ENCODE measurements at regions not wholly inside any gene's neighbourhood (a gene's known extent, or its start where the extent isn't known, plus 50 kb on each side); places are given as distances from the start of the nearest gene placed in this dataset.

DNA sequence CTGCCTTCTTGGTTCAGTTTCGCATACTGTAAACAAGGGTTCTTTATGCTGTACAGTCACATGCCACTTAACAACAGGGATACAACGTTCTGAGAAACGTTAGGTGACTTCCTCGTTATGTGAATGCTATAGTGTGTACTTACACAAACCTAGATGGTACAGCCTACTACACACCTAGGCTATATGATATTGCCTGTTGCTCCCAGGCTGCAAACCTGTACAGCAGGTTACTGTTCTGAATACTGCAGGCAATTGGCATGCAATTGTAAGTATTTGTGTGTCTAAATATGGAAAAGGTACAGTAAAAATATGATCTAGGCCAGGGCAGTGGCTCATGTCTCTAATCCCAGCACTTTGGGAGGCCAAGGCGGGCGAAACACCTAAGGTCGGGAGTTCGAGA, 85.7 kb upstream of the PRDM11 start:
- H3K27ac ChIP-seq, result no peak overlapping the region
- WGBS, 2 donors (ENCODE audit: low coverage in 1 of 2), result 49 to 69% methylated on average over 4 to 8 of the region's 8 CpGs
- H3K27me3 ChIP-seq, result no peaks in the 10 kb centered on the region
- H3K36me3 ChIP-seq, result no peaks in the 10 kb centered on the region
- no peak overlapping the region for H3K4me3 ChIP-seq
- TF ChIP-seq POLR2A (IDR thresholded peaks at IDR 0.05) (no peak), POLR2AphosphoS5 (IDR thresholded peaks at IDR 0.05) (no peak), EP300 (IDR thresholded peaks at IDR 0.05; ENCODE audit: low read depth) (no peak)
- TF ChIP-seq, protein P1, sequence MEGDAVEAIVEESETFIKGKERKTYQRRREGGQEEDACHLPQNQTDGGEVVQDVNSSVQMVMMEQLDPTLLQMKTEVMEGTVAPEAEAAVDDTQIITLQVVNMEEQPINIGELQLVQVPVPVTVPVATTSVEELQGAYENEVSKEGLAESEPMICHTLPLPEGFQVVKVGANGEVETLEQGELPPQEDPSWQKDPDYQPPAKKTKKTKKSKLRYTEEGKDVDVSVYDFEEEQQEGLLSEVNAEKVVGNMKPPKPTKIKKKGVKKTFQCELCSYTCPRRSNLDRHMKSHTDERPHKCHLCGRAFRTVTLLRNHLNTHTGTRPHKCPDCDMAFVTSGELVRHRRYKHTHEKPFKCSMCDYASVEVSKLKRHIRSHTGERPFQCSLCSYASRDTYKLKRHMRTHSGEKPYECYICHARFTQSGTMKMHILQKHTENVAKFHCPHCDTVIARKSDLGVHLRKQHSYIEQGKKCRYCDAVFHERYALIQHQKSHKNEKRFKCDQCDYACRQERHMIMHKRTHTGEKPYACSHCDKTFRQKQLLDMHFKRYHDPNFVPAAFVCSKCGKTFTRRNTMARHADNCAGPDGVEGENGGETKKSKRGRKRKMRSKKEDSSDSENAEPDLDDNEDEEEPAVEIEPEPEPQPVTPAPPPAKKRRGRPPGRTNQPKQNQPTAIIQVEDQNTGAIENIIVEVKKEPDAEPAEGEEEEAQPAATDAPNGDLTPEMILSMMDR (IDR thresholded peaks at IDR 0.05), result no peak
- DNase-seq, result no peak
- intact Hi-C loops (cut with DNase I; ENCODE audit: low total_unique reads), result no loop called here
- H3K9me3 ChIP-seq, result no peaks in the 10 kb centered on the region
- no peaks in the 10 kb centered on the region for H3K4me1 ChIP-seq
- in situ Hi-C loops (cut with MboI; ENCODE audit: low pct_ligation_motif_present in 1 of 4, low pct_unique_long_range_greater_than_20kb in 1 of 4, low sequenced_read_pairs in 3 of 4), result no loop called here

DNA sequence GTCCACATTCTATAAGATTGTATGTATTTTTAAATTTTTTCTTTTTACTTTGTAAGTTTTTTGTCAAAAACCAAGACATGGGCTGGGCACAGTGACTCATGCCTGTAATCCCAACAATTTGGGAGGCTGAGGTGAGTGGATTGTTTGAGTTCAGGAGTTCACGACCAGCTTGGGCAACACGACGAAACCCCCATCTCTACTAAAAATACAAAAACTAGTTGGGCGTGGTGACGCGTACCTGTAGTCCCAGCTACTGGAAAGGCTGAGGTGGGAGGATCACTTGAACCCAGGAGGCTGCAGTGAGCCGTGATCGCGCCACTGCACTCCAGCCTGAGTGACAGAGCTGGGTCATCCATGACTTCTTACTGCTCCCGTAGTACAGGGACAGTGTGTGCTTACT, 84.8 kb upstream of the PRDM11 start:
- H3K27me3 ChIP-seq, result no peaks in the 10 kb centered on the region
- intact Hi-C loops (cut with DNase I; ENCODE audit: low total_unique reads) (no loop called here), in situ Hi-C loops (cut with MboI; ENCODE audit: low pct_ligation_motif_present in 1 of 4, low pct_unique_long_range_greater_than_20kb in 1 of 4, low sequenced_read_pairs in 3 of 4) (no loop called here)
- no peaks in the 10 kb centered on the region for H3K36me3 ChIP-seq
- TF ChIP-seq POLR2A (IDR thresholded peaks at IDR 0.05) (no peak), EP300 (IDR thresholded peaks at IDR 0.05; ENCODE audit: low read depth) (no peak), POLR2AphosphoS5 (IDR thresholded peaks at IDR 0.05) (no peak)
- TF ChIP-seq, protein P1 (IDR thresholded peaks at IDR 0.05), result no peak
- WGBS, 2 donors (ENCODE audit: low coverage in 1 of 2), result 90 to 94% methylated on average over 2 to 10 of the region's 10 CpGs
- H3K4me3 ChIP-seq, result no peak overlapping the region
- no peaks in the 10 kb centered on the region for H3K9me3 ChIP-seq
- DNase-seq, result no peak
- no peaks in the 10 kb centered on the region for H3K4me1 ChIP-seq
- H3K27ac ChIP-seq, result no peak overlapping the region

DNA sequence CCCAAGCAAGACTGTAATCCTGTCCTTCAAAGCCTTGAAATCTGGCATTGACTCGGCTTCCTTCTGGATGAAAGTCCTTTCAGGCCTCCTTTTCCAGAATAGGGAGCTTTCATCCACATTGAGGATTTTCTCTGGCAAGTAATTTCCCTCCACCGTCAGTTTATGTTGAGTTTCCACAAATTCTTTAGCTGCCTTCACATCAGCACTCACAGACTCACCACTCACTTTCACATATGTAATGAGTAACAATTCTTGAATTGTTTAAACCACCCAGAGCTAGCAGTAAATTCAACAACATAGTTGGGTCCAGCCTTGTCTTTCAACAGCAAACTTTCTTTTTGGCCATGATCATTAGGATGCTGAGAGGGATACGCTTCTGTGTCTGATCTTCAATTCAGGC, 84.3 kb upstream of the PRDM11 start:
- H3K4me3 ChIP-seq, result no peak overlapping the region
- in situ Hi-C loops (cut with MboI; ENCODE audit: low pct_ligation_motif_present in 1 of 4, low pct_unique_long_range_greater_than_20kb in 1 of 4, low sequenced_read_pairs in 3 of 4) (no loop called here), intact Hi-C loops (cut with DNase I; ENCODE audit: low total_unique reads) (no loop called here)
- no peaks in the 10 kb centered on the region for H3K9me3 ChIP-seq
- H3K27me3 ChIP-seq, result no peaks in the 10 kb centered on the region
- no peak for DNase-seq
- H3K27ac ChIP-seq, result no peak overlapping the region
- no peaks in the 10 kb centered on the region for H3K36me3 ChIP-seq
- TF ChIP-seq, protein P1 (IDR thresholded peaks at IDR 0.05), result no peak
- TF ChIP-seq POLR2A (IDR thresholded peaks at IDR 0.05) (no peak), EP300 (IDR thresholded peaks at IDR 0.05; ENCODE audit: low read depth) (no peak), POLR2AphosphoS5 (IDR thresholded peaks at IDR 0.05) (no peak)
- WGBS, 2 donors (ENCODE audit: low coverage in 1 of 2), result 70 to 88% methylated on average over 3 of the region's 3 CpGs
- H3K4me1 ChIP-seq, result no peaks in the 10 kb centered on the region

DNA sequence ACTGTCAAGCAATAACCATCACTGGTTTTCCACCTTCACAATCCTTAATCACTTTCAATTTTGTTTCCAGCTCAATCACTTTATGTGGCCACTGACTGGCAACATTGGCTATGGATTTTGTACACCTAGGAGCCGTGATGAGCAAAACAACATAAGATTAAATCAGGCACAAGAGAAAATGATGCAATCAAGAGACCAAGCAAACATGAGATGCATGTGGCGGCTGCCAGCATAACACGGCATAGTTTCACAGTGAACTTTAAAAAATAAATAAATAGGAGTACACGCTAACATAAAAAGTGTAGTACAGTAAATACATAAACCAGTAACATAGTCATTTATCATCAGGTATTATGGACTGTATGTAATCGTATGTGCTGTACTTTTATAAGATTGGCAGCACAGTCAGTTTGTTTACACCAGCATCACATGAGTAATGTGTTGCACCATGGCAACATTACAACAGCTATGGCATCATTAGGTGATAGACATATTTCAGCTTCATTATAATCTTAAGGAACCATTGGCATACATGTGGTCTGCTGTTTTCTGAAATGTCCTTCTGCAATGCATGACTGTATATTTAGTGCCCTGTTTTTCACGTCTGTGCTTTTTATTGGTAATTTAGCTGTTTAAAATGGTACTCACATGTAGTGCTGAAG, 83.3 kb upstream of the PRDM11 start:
- H3K36me3 ChIP-seq, result no peaks in the 10 kb centered on the region
- WGBS, 2 donors (ENCODE audit: low coverage in 1 of 2), result 88 to 93% methylated on average over 4 to 6 of the region's 6 CpGs
- H3K27ac ChIP-seq, result no peak overlapping the region

More for the DNA sequence above, 83.3 kb upstream of the PRDM11 start:
- no peak overlapping the region for H3K4me3 ChIP-seq
- no peaks in the 10 kb centered on the region for H3K27me3 ChIP-seq
- no peak for TF ChIP-seq EP300 (IDR thresholded peaks at IDR 0.05; ENCODE audit: low read depth)
- TF ChIP-seq POLR2AphosphoS5 (IDR thresholded peaks at IDR 0.05), result no peak
- TF ChIP-seq, protein P1 (IDR thresholded peaks at IDR 0.05), result no peak
- TF ChIP-seq POLR2A (IDR thresholded peaks at IDR 0.05), result no peak
- no peaks in the 10 kb centered on the region for H3K9me3 ChIP-seq
- no peaks in the 10 kb centered on the region for H3K4me1 ChIP-seq
- DNase-seq, result no peak
- in situ Hi-C loops (cut with MboI; ENCODE audit: low pct_ligation_motif_present in 1 of 4, low pct_unique_long_range_greater_than_20kb in 1 of 4, low sequenced_read_pairs in 3 of 4) (no loop called here), intact Hi-C loops (cut with DNase I; ENCODE audit: low total_unique reads) (no loop called here)
